Stimulated activated naive CD8-positive, alpha-beta T cell treated with anti-CD3 and anti-CD28 coated beads, Interleukin-15, amount 100 ng/mL, for 72 hours (primary cell): ENCODE measurements at regions not wholly inside any gene's neighbourhood (a gene's known extent, or its start where the extent isn't known, plus 50 kb on each side); places are given as distances from the start of the nearest gene placed in this dataset.

Source experiments
- ATAC-seq: fragments of 150-1000 bp; cut with Tn5 transposase; 2 replicates; pipeline ENCODE4 v1.10.0; 2021; ENCODE audit warnings: mild to moderate bottlenecking, moderate library complexity
- DNase-seq, 2 donors: peaks; one replicate each; pipeline ENCODE4 v3.0.0; 2021 to 2022
- H3K27ac Mint-ChIP-seq, 2 donors: one replicate each; pipeline ENCODE4 v1.8.0; 2022; ENCODE audit warnings: mild to moderate bottlenecking in 2 of 2, mixed read lengths in 2 of 2, moderate library complexity in 2 of 2
- H3K27me3 Mint-ChIP-seq: one replicate; pipeline ENCODE4 v1.8.0; 2022; ENCODE audit warnings: mixed read lengths
- H3K4me1 Mint-ChIP-seq: one replicate; pipeline ENCODE4 v1.8.0; 2022; ENCODE audit warnings: mild to moderate bottlenecking, mixed read lengths
- H3K4me3 Mint-ChIP-seq, 2 donors: one replicate each; pipeline ENCODE4 v1.8.0; 2022; ENCODE audit warnings: mild to moderate bottlenecking in 2 of 2, mixed read lengths in 2 of 2, moderate library complexity in 1 of 2
- H3K9me3 Mint-ChIP-seq, 2 donors: one replicate each; pipeline ENCODE4 v1.8.0; 2022; ENCODE audit warnings: mixed read lengths in 2 of 2

- H3K27ac Mint-ChIP-seq: no peak overlapping the region
- no peaks in the 10 kb centered on the region for H3K27me3 Mint-ChIP-seq
- DNase-seq (no peak), ATAC-seq (no peak)
- peaks cover 0 to 4% of the 10 kb centered on the region in 2 donors for H3K9me3 Mint-ChIP-seq
- H3K4me1 Mint-ChIP-seq: no peaks in the 10 kb centered on the region
- no peak overlapping the region for H3K4me3 Mint-ChIP-seq
Measured at GRCh38 chr6:88244721-88245120, 78.6 kb upstream of the CNR1 start.

- H3K4me3 Mint-ChIP-seq: no peak overlapping the region
- H3K27me3 Mint-ChIP-seq: no peaks in the 10 kb centered on the region
- H3K9me3 Mint-ChIP-seq: peaks cover 0 to 4% of the 10 kb centered on the region in 2 donors
- H3K27ac Mint-ChIP-seq: no peak overlapping the region
- H3K4me1 Mint-ChIP-seq: no peaks in the 10 kb centered on the region
- ATAC-seq: no peak
- no peak for DNase-seq
Measured at GRCh38 chr6:88238901-88239300, 72.8 kb upstream of the CNR1 start.

- Mint-ChIP-seq H3K4me3 (no peak overlapping the region), H3K27me3 (no peaks in the 10 kb centered on the region), H3K27ac (no peak overlapping the region), H3K9me3 (peaks cover 3 to 7% of the 10 kb centered on the region in 2 donors), H3K4me1 (no peaks in the 10 kb centered on the region)
- ATAC-seq (no peak), DNase-seq (no peak)
Measured at GRCh38 chr6:88238065-88238464, 71.9 kb upstream of the CNR1 start.

GRCh38 chr6:88236612-88237360 is 70.6 kb upstream of the CNR1 start:
- H3K27ac Mint-ChIP-seq: no peak overlapping the region
- H3K4me3 Mint-ChIP-seq: no peak overlapping the region
- no peaks in the 10 kb centered on the region for H3K4me1 Mint-ChIP-seq
- DNase-seq (no peak), ATAC-seq (no peak)
- H3K27me3 Mint-ChIP-seq: no peaks in the 10 kb centered on the region
- H3K9me3 Mint-ChIP-seq: peaks cover 12 to 13% of the 10 kb centered on the region in 2 donors

GRCh38 chr6:88232753-88233152 is 66.6 kb upstream of the CNR1 start:
- ATAC-seq (no peak), DNase-seq (no peak)
- Mint-ChIP-seq H3K4me1 (no peaks in the 10 kb centered on the region), H3K27me3 (no peaks in the 10 kb centered on the region), H3K4me3 (no peak overlapping the region), H3K9me3 (peaks cover 24 to 35% of the 10 kb centered on the region in 2 donors), H3K27ac (no peak overlapping the region)

GRCh38 chr6:88223298-88223697 is 57.2 kb upstream of the CNR1 start:
- no peak for ATAC-seq
- Mint-ChIP-seq H3K4me3 (no peak overlapping the region), H3K27ac (no peak overlapping the region), H3K27me3 (no peaks in the 10 kb centered on the region), H3K9me3 (peaks cover 0 to 1% of the 10 kb centered on the region in 2 donors), H3K4me1 (no peaks in the 10 kb centered on the region)
- no peak for DNase-seq

GRCh38 chr6:88220493-88220892 is 54.3 kb upstream of the CNR1 start:
- no peak for ATAC-seq
- no peaks in the 10 kb centered on the region for H3K9me3 Mint-ChIP-seq
- no peaks in the 10 kb centered on the region for H3K4me1 Mint-ChIP-seq
- H3K4me3 Mint-ChIP-seq: no peak overlapping the region
- no peaks in the 10 kb centered on the region for H3K27me3 Mint-ChIP-seq
- H3K27ac Mint-ChIP-seq: no peak overlapping the region
- no peak for DNase-seq

GRCh38 chr6:88216182-88216581 is 50.0 kb upstream of the CNR1 start:
- ATAC-seq: no peak
- no peak overlapping the region for H3K27ac Mint-ChIP-seq
- H3K9me3 Mint-ChIP-seq: no peaks in the 10 kb centered on the region
- no peaks in the 10 kb centered on the region for H3K4me1 Mint-ChIP-seq
- H3K4me3 Mint-ChIP-seq: no peak overlapping the region
- H3K27me3 Mint-ChIP-seq: no peaks in the 10 kb centered on the region
- DNase-seq: no peak
